VCaP (cell line): ENCODE measurements at regions not wholly inside any gene's neighbourhood (a gene's known extent, or its start where the extent isn't known, plus 50 kb on each side); places are given as distances from the start of the nearest gene placed in this dataset.
A peak's percentile ranks its signal among the peaks of the same experiment; 100 is the strongest.
"Not testable (repeated sequence)": the region's sequence is repeated elsewhere in the genome, so short reads cannot be mapped to it uniquely, and the experiment has no call there.

Experiments used
- H3K27ac ChIP-seq: fragments of 450-650 bp; 2 replicates; pipeline ENCODE4 v1.5.1; 2017
- CTCF ChIP-seq: fragments of 450-650 bp; conservative IDR thresholded peaks from 2 replicates; pipeline ENCODE4 v1.5.1; 2017; ENCODE audit warnings: mild to moderate bottlenecking, moderate library complexity

DNA sequence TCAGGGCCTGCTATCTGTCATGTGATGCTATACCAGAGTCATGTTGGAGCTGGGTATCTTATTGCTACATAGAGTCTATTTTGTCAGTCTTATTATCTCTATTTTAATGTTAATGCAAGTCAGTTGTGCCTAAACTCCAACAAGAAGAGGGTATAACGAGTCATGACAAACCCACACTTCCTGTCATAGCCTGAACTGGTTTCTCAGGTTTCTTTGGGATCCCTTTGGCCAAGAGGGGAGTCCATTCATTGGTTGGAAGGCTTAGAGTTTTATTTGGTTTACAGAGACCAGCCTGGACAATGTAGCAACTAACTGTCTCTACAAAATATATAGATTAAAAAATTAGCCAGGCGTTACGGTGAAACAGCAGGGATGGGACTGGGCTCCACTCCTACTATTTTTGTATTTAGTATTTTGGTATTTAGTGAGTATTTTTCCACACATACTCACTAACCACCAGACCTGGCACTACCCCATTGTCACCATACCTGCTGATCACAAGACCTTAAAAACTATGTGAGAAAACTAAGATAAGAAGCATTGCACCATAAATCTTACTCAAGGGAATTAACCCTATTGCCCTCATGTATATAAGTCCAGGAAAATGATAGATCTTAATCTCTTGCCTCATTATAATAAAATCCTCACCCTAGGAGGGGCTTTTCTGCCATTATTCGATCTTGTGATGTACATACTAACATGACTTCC is 387.5 kb downstream of the IPO8 start:
- no peak for TF ChIP-seq CTCF
- H3K27ac ChIP-seq: no peak overlapping the region

DNA sequence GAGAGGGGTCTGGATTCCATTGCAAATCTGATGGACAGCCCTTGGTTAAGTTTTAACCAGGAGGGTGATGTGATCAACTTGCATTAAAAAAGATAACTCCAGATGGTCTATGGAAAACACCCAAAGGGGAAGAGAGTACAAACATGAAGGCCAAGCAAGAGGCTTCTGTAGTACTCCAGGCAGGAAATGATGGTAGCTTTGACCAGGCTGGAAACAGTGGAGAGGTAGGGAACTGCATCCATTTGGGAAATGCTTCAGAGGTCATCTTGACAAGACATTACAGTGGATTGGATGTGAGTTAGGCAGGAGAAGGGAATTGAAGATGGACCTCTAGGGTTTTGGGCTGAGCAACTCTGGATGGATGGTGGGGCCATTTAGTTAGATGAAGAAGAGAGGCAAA is 391.1 kb downstream of the IPO8 start:
- TF ChIP-seq CTCF: no peak

GRCh38 chr12:30301291-30301690 is 394.4 kb downstream of the IPO8 start:
- no peak for TF ChIP-seq CTCF
- no peak overlapping the region for H3K27ac ChIP-seq

More for the DNA sequence above, 391.1 kb downstream of the IPO8 start:
- H3K27ac ChIP-seq: no peak overlapping the region

DNA sequence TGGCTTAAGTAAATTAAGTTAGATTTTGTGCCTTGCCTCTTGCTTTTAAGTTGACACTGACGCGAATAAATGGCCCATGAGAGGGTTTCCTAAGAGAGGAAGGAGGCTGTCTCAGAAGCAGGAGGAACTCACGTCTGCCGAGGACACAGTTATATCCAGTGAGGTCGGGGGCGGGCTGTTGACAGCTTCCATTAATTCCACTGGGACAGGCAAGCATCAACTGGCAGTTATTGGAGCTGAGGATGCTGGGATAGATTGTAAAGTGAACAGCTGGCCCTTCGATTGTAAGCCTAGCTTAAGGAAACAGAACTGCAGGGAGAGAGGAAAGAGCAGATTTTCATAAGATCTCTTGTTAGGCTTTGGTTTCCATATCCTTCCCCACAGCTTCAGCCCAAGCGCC is 399.2 kb downstream of the IPO8 start:
- no peak overlapping the region for H3K27ac ChIP-seq

DNA sequence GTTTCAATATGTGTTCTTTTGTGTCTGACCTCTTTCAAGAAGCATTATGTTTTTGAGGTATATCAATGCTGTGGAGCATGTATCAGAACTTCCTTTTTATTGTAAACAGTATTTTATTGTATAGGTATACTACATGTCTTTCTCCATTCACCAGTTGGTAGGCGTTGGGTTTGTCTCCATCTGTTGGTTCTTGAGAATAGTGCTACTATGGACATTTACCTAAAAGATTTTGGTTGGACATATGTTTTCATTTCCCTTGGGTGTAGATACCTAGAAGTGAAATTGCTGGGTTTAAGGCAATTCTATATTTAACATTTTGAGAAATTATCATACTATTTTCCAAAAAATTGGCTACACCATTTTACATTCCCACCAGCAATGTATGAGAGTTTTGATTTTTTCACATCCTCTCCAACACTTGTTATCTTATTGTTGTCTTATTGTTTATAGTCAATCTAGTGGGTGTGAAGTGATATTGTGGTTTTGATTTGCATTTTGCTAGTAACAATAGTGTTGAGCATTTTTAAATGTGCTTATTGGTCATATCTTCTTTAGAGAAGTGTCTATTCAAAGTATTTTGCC is 409.2 kb downstream of the IPO8 start:
- peak; percentile 89 for TF ChIP-seq CTCF
- no peak overlapping the region for H3K27ac ChIP-seq

More for the DNA sequence above, 399.2 kb downstream of the IPO8 start:
- no peak for TF ChIP-seq CTCF

GRCh38 chr12:30278401-30278800 is 417.3 kb downstream of the IPO8 start:
- H3K27ac ChIP-seq: no peak overlapping the region
- no peak for TF ChIP-seq CTCF

DNA sequence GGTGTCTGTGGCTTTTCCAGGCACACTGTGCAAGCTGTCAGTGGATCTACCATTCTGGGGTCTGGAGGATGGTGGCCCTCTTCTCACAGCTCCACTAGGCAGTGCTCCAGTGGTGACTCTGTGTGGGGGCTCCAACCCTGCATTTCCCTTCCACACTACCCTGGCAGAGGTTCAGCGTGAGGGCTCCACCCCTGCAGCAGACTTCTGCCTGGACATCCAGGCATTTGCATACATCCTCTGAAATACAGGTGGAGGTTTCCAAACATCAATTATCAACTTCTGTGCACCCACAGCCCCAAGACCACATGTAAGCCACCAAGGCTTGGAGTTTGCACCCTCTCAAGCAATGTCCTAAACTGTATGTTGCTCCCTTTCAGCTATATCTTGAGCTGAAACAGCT is 423.2 kb downstream of the IPO8 start:
- H3K27ac ChIP-seq: not testable (repeated sequence)

- no peak for TF ChIP-seq CTCF
- no peak overlapping the region for H3K27ac ChIP-seq
These were observed 426.2 kb downstream of the IPO8 start for GRCh38 chr12:30269496-30269895.
